Renal cortical epithelial cell (primary cell): ENCODE measurements at regions not wholly inside any gene's neighbourhood (a gene's known extent, or its start where the extent isn't known, plus 50 kb on each side); places are given as distances from the start of the nearest gene placed in this dataset.

Source experiments
- DNase-seq: peaks from one replicate; pipeline ENCODE4 v3.0.0-alpha.2; 2011; ENCODE audit warnings: low read depth

GRCh38 chr4:125365731-125366130, 51.0 kb downstream of the FAT4 start:
- DNase-seq: no peak

DNA sequence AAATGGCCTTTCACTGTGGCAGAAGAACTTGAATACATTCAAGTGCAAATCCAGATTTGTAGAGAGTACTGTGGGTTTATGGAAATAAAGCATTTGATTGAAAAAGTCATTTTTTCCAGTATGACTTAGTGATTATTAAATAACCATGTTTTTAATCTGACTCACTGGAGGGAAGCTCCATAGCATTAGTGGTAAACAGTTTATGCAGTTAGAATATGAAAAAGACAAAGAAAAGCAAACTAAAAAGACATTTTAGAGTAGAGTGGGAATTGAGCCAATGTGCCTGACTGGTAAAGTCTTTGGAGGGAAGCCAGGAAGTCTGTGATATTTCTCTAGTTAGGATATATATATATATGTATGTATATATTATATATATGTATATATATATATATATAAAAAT, 53.4 kb downstream of the FAT4 start:
- DNase-seq: no peak

DNA sequence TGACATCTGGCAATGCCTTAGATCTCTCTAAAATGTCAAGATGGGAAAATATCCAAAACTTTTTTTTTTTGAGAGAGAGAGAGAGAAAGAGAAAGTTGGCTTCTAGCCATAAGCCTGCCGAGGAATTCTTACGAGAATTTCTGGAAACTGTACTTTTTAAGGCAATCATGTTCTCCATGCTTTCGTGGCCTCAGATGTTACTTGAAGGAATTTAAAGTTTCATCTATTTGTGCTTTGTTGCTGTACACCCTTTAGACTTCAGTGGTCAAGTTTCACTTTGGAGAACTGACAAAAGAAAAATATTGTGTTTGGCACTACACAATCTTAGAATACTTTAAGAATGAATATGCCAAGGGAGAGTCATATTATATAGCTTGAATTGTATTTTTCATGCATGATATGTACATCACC, 53.9 kb downstream of the FAT4 start:
- peak; percentile 15 for DNase-seq

GRCh38 chr4:125369098-125369497, 54.3 kb downstream of the FAT4 start:
- DNase-seq: no peak

- DNase-seq: no peak
These were observed 55.7 kb downstream of the FAT4 start for GRCh38 chr4:125370478-125370877.

GRCh38 chr4:125382995-125383394, 68.2 kb downstream of the FAT4 start:
- peak; percentile 5 for DNase-seq

DNA sequence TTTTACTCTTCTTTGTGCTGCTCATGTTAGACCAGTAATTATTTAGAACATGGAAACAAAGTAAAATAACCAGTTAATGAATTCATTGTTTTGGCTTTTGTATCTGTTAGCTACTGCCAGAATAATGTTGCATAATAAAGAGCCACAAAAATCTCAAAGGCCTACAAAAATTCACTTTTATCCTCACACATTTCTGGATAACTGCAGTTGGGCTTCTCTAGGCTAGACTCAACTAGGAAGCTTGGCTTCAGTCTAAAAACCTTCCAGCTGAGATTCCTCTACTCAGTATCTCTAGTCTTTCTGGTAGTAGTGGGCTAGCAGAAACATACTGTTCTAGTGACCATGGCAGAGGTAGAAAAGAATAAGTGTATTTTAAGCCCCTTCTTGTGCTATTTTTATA, 73.0 kb downstream of the FAT4 start:
- no peak for DNase-seq

GRCh38 chr4:125388613-125389012, 73.9 kb downstream of the FAT4 start:
- DNase-seq: peak; percentile 18

- peak; percentile 94 for DNase-seq
These were observed 75.0 kb downstream of the FAT4 start for GRCh38 chr4:125389713-125390112.

DNA sequence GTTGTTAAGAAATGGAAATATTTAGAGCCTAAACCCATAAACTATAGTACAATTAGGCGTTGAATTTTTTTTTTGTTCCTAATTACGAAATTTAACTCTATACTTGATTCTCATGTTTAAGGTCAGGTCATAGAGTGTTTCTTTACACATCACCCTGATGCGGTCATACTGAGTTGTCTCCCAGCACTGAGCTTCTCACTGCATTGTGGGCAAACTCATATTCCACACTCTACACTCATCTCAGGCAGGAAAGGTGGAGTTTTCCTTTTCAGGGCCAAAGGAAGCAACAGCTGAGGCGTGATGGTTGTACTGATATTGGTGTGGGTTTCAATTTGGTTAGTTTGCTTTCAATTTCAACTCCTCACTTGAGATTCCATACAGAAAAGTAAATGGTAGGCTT, 75.4 kb downstream of the FAT4 start:
- no peak for DNase-seq

DNA sequence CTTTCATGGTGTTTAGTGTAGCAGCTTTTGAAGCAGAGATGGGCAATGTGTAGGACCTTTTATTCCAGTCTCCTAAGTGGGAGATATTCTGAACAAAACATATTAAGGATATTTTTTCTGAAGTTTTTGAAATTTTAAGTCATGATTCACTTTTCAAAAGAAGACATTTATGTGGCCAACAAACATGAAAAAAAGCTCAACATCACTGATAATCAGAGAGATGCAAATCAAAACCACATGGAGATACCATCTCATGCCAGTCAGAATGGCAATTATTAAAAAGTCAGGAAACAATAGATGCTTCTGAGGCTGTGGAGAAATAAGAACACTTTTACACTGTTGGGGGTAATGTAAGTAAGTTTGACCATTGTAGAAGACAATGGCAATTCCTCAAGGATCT, 76.0 kb downstream of the FAT4 start:
- no peak for DNase-seq

GRCh38 chr4:125392694-125393093, 77.9 kb downstream of the FAT4 start:
- DNase-seq: no peak

- no peak for DNase-seq
These were observed 79.1 kb downstream of the FAT4 start for GRCh38 chr4:125393825-125394224.

GRCh38 chr4:125397226-125397625, 82.5 kb downstream of the FAT4 start:
- DNase-seq: no peak

DNA sequence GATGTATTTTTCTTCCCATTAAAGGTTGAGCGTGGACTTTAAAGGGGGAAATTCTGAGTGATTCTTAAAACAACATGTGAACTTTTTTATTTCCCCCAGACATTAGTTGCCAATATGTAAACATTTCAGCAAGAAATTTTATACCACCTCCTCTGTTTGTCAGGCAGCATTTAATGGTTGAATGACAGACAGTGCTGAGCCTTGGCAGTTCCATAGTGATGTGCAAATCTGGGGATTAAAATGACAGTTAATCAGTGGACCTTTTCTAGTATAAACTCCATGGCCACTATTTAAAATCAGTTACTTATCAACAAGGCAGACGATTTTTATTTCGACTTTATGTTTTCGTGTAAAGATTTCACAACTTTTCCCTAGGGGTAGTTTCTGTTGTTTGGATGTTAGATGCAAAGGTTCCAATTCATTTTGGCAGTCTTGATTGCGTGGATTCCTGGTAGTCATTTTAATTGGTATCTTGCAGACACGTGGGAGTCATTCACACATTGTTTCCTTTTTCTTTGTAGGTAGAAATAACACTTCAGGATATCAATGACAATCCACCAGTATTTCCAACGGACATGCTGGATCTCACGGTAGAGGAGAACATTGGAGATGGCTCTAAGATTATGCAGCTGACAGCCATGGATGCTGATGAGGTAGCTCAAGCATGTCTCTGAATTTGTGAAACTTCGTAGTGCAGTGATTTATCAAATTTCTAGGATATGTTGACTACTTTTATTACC, 83.7 kb downstream of the FAT4 start:
- DNase-seq: no peak

DNA sequence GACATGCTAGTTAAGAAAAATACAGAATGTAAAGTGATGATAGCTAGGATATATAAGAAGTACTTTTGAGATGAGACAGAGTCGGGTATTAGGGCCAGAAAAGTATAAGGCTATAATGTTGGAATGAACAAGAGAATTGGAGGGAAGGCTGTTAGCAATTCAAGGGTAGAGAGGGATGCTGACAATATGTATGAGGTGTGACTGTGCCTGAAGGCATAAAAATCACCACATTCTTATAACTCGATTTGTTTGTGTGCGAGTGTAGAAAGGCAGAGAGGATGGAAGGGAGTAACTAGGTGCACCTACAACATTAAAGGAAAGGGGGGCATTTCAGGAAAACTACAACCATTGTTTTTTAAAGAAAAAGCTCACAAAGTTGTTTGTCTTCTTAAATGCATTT, 86.0 kb downstream of the FAT4 start:
- DNase-seq: no peak

- no peak for DNase-seq
These were observed 87.0 kb downstream of the FAT4 start for GRCh38 chr4:125401784-125402183.

GRCh38 chr4:125420526-125420925, 105.8 kb downstream of the FAT4 start:
- peak; percentile 87 for DNase-seq

DNA sequence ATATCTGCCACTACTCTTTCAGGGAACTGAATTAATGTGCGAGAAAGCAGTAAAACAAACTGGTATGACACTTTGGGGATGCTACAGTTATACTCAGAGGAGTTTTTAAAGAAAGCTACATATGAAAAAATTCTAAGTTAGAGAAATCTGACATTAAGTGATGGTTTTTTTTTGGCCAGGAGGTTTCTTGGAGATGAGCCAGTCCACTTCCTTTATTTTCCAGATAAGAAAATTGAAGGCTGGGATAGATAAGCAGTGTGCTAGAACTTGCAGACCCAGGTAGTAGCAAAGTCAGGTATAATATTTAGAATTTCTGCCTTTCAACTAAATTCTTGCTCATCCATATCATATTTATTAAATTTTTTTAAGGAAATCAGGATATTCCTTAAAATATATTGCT, 106.8 kb downstream of the FAT4 start:
- no peak for DNase-seq

GRCh38 chr4:125423124-125423523, 108.4 kb downstream of the FAT4 start:
- DNase-seq: no peak

GRCh38 chr4:125428832-125429231, 114.1 kb downstream of the FAT4 start:
- no peak for DNase-seq

DNA sequence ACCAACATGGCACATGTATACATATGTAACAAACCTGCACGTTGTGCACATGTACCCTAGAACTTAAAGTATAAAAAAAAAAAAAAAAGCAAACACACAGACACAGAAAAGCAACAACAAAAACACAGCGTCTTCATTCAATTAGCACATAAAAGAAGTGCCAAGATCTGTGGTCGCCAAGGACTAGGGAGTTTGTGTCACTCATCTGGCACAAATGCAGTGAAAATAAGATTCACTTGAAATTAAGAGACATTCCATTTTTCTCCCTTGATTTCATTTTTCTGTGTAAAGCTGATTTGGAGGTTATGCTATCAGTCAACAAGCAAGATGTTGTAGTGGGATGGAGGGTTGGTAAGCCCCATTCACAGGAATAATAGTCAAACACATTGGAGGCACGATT, 115.3 kb downstream of the FAT4 start:
- DNase-seq: no peak

GRCh38 chr4:125432078-125432477, 117.3 kb downstream of the FAT4 start:
- no peak for DNase-seq

DNA sequence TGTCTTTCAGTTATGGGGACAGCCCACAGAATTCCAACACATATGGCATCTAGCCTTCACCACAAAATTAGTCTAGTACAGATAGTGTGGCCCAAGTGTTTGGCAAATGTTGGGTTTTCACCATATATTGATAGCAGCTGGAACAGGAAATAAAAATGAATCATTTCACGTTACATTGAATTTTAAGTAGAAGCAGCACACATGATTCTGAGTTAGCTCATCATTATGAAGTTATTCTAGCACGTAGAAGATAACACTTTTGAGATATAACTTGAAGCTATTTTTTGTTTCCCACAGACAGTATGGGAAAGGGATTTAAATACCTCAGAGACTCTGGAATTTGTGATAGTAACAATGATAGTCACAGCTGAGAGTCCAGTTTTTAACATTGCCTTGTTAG, 118.7 kb downstream of the FAT4 start:
- no peak for DNase-seq
